ENCODE measurements at regions not wholly inside any gene's neighbourhood (a gene's known extent, or its start where the extent isn't known, plus 50 kb on each side); places are given as distances from the start of the nearest gene placed in this dataset.

DNA sequence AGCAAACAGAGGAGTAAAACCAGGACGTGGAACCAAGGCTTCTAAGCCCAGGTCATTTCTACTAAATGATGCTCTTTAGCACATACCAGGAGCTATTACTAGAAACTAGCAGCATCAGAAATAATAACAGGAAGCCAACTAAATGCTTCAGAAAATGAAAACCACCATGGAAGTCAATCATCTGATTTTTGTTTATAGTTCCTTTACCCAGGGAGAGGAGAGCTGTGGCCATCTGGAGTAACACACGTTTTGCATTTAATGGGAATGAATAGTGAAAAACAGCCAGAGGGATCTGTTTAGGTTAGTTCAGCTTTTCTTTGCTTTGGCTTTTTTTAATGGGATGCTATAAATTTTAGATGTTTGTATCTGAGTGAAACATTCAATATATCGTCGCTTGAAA is 250.7 kb upstream of the ARHGAP20 start:
- TF ChIP-seq, protein P1, sequence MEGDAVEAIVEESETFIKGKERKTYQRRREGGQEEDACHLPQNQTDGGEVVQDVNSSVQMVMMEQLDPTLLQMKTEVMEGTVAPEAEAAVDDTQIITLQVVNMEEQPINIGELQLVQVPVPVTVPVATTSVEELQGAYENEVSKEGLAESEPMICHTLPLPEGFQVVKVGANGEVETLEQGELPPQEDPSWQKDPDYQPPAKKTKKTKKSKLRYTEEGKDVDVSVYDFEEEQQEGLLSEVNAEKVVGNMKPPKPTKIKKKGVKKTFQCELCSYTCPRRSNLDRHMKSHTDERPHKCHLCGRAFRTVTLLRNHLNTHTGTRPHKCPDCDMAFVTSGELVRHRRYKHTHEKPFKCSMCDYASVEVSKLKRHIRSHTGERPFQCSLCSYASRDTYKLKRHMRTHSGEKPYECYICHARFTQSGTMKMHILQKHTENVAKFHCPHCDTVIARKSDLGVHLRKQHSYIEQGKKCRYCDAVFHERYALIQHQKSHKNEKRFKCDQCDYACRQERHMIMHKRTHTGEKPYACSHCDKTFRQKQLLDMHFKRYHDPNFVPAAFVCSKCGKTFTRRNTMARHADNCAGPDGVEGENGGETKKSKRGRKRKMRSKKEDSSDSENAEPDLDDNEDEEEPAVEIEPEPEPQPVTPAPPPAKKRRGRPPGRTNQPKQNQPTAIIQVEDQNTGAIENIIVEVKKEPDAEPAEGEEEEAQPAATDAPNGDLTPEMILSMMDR (IDR thresholded peaks at IDR 0.05; ENCODE audit: low read length, missing control alignments): no peak
- H3K4me3 ChIP-seq (replicated peaks; ENCODE audit: low read depth, low read length): no peak overlapping the region
- DNase-seq (ENCODE audit: low read depth): no peak

DNA sequence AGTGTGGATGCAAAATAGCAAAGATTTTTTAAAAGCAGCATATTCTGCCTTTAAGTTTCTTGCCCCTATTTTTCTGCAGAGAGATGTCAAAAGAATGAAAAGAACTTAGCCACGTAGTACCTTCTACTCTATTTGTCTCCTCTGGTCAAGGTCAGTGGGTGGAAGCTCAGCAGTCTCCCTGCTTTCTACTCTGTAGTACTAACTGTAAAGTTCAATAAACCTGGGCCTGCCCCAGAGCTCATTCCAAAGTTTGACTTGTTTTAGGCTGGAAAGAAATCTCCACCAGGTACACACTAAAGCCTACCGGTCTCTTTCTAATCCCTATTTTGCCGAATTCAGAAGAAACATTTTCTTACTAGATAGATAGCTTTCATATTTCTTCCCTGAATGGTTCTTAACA is 247.9 kb upstream of the ARHGAP20 start:
- no peak overlapping the region for H3K4me3 ChIP-seq (replicated peaks; ENCODE audit: low read depth, low read length)
- TF ChIP-seq, protein P1 (IDR thresholded peaks at IDR 0.05; ENCODE audit: low read length, missing control alignments): no peak
- no peak for DNase-seq (ENCODE audit: low read depth)

DNA sequence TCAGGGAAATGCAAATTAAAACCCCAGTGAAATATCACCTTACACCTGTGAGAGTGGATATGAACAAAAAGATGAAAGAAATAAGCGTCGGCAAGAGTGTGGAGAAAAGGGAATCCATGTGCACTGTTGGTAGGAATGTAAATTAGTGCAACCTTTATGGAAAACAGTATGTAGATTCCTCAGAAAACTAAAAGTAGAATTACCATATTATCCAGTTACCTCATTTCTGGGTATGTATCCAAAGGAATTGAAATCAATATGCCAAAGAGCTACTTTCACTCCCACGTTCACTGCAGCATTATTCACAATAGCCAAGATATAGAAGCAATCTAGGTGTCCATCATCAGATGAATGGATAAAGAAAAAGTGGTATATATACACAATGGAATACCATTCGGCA is 246.0 kb upstream of the ARHGAP20 start:
- TF ChIP-seq, protein P1 (IDR thresholded peaks at IDR 0.05; ENCODE audit: low read length, missing control alignments): no peak
- no peak overlapping the region for H3K4me3 ChIP-seq (replicated peaks; ENCODE audit: low read depth, low read length)

DNA sequence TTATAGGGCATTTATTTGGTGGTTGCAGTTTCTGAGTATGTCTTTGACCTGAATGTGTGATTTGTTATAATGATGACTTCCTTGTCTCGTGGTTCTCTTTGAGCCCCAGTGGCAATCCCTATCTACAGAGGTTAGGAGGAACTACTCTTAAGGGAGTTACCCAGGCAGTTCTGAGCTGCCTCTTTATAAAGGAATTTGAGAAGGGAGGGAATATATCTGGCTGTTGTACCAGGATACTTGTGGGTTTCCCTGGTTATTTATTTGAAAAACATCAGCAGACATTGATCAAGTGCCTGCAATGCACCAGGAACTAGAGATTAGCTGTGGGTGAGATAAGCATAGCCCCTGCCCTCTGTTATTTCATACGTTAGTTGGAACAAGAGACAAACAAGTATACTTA is 243.5 kb upstream of the ARHGAP20 start:
- TF ChIP-seq, protein P1 (IDR thresholded peaks at IDR 0.05; ENCODE audit: low read length, missing control alignments): no peak
- DNase-seq (ENCODE audit: low read depth): peak; percentile 7

More for the DNA sequence above, 246.0 kb upstream of the ARHGAP20 start:
- DNase-seq (ENCODE audit: low read depth): no peak

DNA sequence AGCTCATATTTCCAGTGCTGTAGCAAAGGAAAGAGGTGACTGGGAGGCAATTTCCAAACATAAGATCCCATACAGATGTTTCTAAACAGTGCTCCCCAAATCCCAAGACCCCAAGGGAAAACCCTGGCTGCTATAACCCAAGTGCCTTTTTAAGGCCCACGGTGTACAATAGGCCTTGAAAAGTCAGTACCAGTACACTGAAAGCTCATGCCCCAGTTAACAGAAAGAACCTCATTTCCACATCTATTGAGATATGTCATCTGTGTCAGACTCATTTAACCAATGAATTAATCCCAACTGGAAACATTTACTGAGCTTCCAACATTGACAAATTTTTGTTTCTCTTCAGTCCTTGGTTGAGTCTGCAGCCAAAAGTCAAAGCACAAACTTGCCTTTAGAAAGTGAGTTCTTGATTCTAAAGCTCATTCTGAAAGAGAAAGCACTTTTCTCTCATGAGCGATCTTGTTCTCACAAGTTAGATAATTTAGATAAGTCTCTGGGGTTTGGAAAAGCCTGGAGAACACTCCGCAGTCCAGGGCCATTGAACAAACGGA is 239.8 kb upstream of the ARHGAP20 start:
- H3K4me3 ChIP-seq (replicated peaks; ENCODE audit: low read depth, low read length): no peak overlapping the region
- TF ChIP-seq, protein P1 (IDR thresholded peaks at IDR 0.05; ENCODE audit: low read length, missing control alignments): no peak
- DNase-seq (ENCODE audit: low read depth): no peak

More for the DNA sequence above, 243.5 kb upstream of the ARHGAP20 start:
- H3K4me3 ChIP-seq (replicated peaks; ENCODE audit: low read depth, low read length): no peak overlapping the region

DNA sequence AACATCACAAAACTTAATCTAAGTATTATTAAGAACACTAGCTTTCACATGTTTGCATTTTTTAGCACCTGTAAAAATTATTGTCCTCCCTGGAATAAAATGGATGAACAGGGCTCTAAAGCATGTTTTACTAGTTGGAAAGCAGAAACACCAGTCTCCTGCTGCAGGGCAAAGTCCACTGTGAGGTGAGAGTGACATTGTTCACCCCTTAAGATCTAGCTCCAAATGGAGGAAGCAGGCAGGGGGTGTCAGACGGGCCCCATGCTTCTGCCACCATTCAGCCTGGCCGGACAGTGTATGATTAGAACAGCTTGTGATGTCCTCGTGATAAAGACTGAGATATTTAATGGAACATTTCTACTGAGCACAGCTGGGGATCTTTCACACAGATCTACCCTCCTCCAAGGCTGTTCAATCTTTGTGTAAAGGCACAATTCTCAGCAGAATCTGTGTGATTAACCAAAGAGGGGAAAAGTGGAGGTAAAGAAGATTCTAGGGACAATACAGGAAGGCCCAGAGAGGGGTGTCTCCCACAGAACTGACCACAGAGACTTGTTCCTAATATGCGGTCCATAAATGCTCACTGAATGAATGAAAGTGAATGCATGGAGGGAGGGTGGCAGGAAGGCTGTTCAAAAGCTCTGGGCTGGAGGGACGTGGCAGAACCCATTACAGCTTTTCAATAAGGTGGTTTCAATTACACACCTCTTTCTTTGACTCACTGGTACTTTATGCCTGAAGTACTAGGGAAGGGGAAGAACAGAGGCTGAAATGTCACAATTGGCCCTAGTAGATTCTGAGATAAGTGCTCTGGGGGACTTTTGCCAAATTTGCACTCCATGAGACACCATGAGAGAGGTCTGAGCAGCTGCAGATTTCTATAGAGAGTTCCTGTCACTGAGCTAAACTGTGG is 239.1 kb upstream of the ARHGAP20 start:
- no peak for DNase-seq (ENCODE audit: low read depth)
- H3K4me3 ChIP-seq (replicated peaks; ENCODE audit: low read depth, low read length): no peak overlapping the region
- TF ChIP-seq, protein P1 (IDR thresholded peaks at IDR 0.05; ENCODE audit: low read length, missing control alignments): no peak

All from fibroblast of pulmonary artery (primary cell).